HEK293 (cell line): ENCODE measurements at regions not wholly inside any gene's neighbourhood (a gene's known extent, or its start where the extent isn't known, plus 50 kb on each side); places are given as distances from the start of the nearest gene placed in this dataset.

Experiments
- CTCF ChIA-PET: fragments of 350-600 bp; formaldehyde crosslinking; extraction: SDS; loops from one replicate; lab custom pipeline; 2021; ENCODE audit warnings: antibody characterized with exemption; lab: Yijun Ruan, JAX
- POLR2A ChIA-PET: fragments of 300-600 bp; formaldehyde crosslinking; extraction: SDS; loops from one replicate; lab custom pipeline; 2020; ENCODE audit warnings: antibody characterized with exemption, inconsistent platforms; lab: Yijun Ruan, JAX
- H3K27ac ChIP-seq: fragments of 200-500 bp; sonication (Bioruptor generic); 2 replicates; pipeline ENCODE4 v1.5.1; 2014; ENCODE audit warnings: low read depth, low read length, control low read depth, inconsistent platforms; ENCODE audit errors: extremely low read depth
- H3K36me3 ChIP-seq, 2 experiments: fragments of 200-500 bp in 1 of 2; sonication (Bioruptor generic) in 1 of 2; 1 replicate in 1 of 2; 2 replicates in 1 of 2; pipeline ENCODE4 v1.5.1; 2014 to 2017; ENCODE audit warnings: inconsistent platforms in 2 of 2, low read length in 2 of 2; ENCODE audit not compliant: control insufficient read depth in 2 of 2, insufficient read depth in 1 of 2
- H3K4me1 ChIP-seq: fragments of 200-500 bp; sonication (Bioruptor generic); 2 replicates; pipeline ENCODE4 v1.5.1; 2014; ENCODE audit warnings: mild to moderate bottlenecking, low read length, inconsistent platforms; ENCODE audit not compliant: control insufficient read depth, insufficient read depth
- H3K4me3 ChIP-seq: 2 replicates; pipeline ENCODE4 v1.5.1; 2011; ENCODE audit warnings: low read depth, mild to moderate bottlenecking, control low read depth, low read length, moderate library complexity
- H3K9me3 ChIP-seq: fragments of 200-500 bp; sonication (Bioruptor generic); 2 replicates; pipeline ENCODE4 v1.5.1; 2014; ENCODE audit warnings: low read depth, low read length, inconsistent platforms; ENCODE audit not compliant: control insufficient read depth, insufficient read depth
- IKZF3 ChIP-seq: fragments of 450-650 bp; IDR thresholded peaks from 2 replicates; pipeline ENCODE4 v1.5.0; 2018; ENCODE audit warnings: missing biosample characterization, mild to moderate bottlenecking, missing genetic modification characterization, moderate library complexity
- KLF17 ChIP-seq: fragments of 450-650 bp; formaldehyde crosslinking; IDR thresholded peaks from 2 replicates; pipeline ENCODE4 v1.5.1; 2016; ENCODE audit warnings: missing biosample characterization, missing genetic modification characterization
- KLF9 ChIP-seq: fragments of 450-650 bp; formaldehyde crosslinking; IDR thresholded peaks from 2 replicates; pipeline ENCODE4 v1.5.1; 2016; ENCODE audit warnings: missing biosample characterization, missing genetic modification characterization, low read depth
- RBAK ChIP-seq: fragments of 450-650 bp; formaldehyde crosslinking; IDR thresholded peaks from 2 replicates; pipeline ENCODE4 v1.5.1; 2016; ENCODE audit warnings: missing biosample characterization, missing genetic modification characterization
- YY1 ChIP-seq: fragments of 450-650 bp; formaldehyde crosslinking; IDR thresholded peaks from 2 replicates; pipeline ENCODE4 v1.5.1; 2018; ENCODE audit warnings: missing biosample characterization, missing genetic modification characterization
- ZEB2 ChIP-seq: fragments of 450-650 bp; formaldehyde crosslinking; IDR thresholded peaks from 2 replicates; pipeline ENCODE4 v1.5.1; 2016; ENCODE audit warnings: missing biosample characterization, missing genetic modification characterization
- ZFP69B ChIP-seq: fragments of 450-650 bp; formaldehyde crosslinking; IDR thresholded peaks from 2 replicates; pipeline ENCODE4 v1.5.1; 2016; ENCODE audit warnings: missing biosample characterization, missing genetic modification characterization
- ZNF133 ChIP-seq: fragments of 450-650 bp; formaldehyde crosslinking; IDR thresholded peaks from 2 replicates; pipeline ENCODE4 v1.5.1; 2016; ENCODE audit warnings: missing biosample characterization, missing genetic modification characterization
- ZNF138 ChIP-seq: fragments of 450-650 bp; formaldehyde crosslinking; IDR thresholded peaks from 2 replicates; pipeline ENCODE4 v1.5.1; 2016; ENCODE audit warnings: missing biosample characterization, missing genetic modification characterization, borderline replicate concordance
- ZNF184 ChIP-seq: fragments of 450-650 bp; IDR thresholded peaks from 2 replicates; pipeline ENCODE4 v1.5.1; 2018; ENCODE audit warnings: missing biosample characterization, mild to moderate bottlenecking, missing genetic modification characterization
- ZNF19 ChIP-seq: fragments of 450-650 bp; formaldehyde crosslinking; IDR thresholded peaks from 2 replicates; pipeline ENCODE4; 2016; ENCODE audit warnings: missing biosample characterization, missing genetic modification characterization, low read depth
- ZNF2 ChIP-seq: fragments of 450-650 bp; formaldehyde crosslinking; IDR thresholded peaks from 2 replicates; pipeline ENCODE4 v1.5.1; 2016; ENCODE audit warnings: missing biosample characterization, missing genetic modification characterization
- ZNF239 ChIP-seq: fragments of 450-650 bp; formaldehyde crosslinking; IDR thresholded peaks from 2 replicates; pipeline ENCODE4 v1.5.1; 2016; ENCODE audit warnings: missing biosample characterization, missing genetic modification characterization
- ZNF423 ChIP-seq: fragments of 450-650 bp; formaldehyde crosslinking; IDR thresholded peaks from 2 replicates; pipeline ENCODE4 v1.5.1; 2016; ENCODE audit warnings: missing biosample characterization, missing genetic modification characterization
- ZNF488 ChIP-seq: fragments of 450-650 bp; formaldehyde crosslinking; IDR thresholded peaks from 2 replicates; pipeline ENCODE4 v1.5.1; 2016; ENCODE audit warnings: missing biosample characterization, missing genetic modification characterization
- ZNF544 ChIP-seq: fragments of 450-650 bp; formaldehyde crosslinking; IDR thresholded peaks from 2 replicates; pipeline ENCODE4 v1.5.0; 2017; ENCODE audit warnings: missing biosample characterization, missing genetic modification characterization
- ZNF654 ChIP-seq: fragments of 450-650 bp; formaldehyde crosslinking; IDR thresholded peaks from 2 replicates; pipeline ENCODE4 v1.5.1; 2016; ENCODE audit warnings: low read depth, missing biosample characterization, missing genetic modification characterization
- ZNF660 ChIP-seq: fragments of 450-650 bp; IDR thresholded peaks from 2 replicates; pipeline ENCODE4 v1.5.1; 2018; ENCODE audit warnings: missing biosample characterization, mild to moderate bottlenecking, missing genetic modification characterization
- ZNF777 ChIP-seq: fragments of 450-650 bp; formaldehyde crosslinking; IDR thresholded peaks from 2 replicates; pipeline ENCODE4 v1.5.1; 2017; ENCODE audit warnings: missing biosample characterization, missing genetic modification characterization, borderline replicate concordance
- TF ChIP-seq, protein P1 (sequence below): fragments of 450-650 bp; formaldehyde crosslinking; IDR thresholded peaks from 2 replicates; pipeline ENCODE4 v1.5.1; 2017; ENCODE audit warnings: missing biosample characterization, missing genetic modification characterization
- TF ChIP-seq, protein P2 (sequence below): fragments of 450-650 bp; IDR thresholded peaks from 2 replicates; pipeline ENCODE4 v1.5.1; 2018; ENCODE audit warnings: missing biosample characterization, missing genetic modification characterization
- TF ChIP-seq, protein P3 (sequence below): fragments of 450-650 bp; formaldehyde crosslinking; IDR thresholded peaks from 2 replicates; pipeline ENCODE4 v1.5.1; 2016; ENCODE audit warnings: missing biosample characterization, missing genetic modification characterization
- TF ChIP-seq, protein P4 (sequence below): fragments of 450-650 bp; formaldehyde crosslinking; IDR thresholded peaks from 2 replicates; pipeline ENCODE4 v1.5.1; 2016; ENCODE audit warnings: missing biosample characterization, missing genetic modification characterization
- TF ChIP-seq, protein P5 (sequence below): fragments of 450-650 bp; formaldehyde crosslinking; IDR thresholded peaks from 2 replicates; pipeline ENCODE4; 2016; ENCODE audit warnings: missing biosample characterization, missing genetic modification characterization

DNA sequence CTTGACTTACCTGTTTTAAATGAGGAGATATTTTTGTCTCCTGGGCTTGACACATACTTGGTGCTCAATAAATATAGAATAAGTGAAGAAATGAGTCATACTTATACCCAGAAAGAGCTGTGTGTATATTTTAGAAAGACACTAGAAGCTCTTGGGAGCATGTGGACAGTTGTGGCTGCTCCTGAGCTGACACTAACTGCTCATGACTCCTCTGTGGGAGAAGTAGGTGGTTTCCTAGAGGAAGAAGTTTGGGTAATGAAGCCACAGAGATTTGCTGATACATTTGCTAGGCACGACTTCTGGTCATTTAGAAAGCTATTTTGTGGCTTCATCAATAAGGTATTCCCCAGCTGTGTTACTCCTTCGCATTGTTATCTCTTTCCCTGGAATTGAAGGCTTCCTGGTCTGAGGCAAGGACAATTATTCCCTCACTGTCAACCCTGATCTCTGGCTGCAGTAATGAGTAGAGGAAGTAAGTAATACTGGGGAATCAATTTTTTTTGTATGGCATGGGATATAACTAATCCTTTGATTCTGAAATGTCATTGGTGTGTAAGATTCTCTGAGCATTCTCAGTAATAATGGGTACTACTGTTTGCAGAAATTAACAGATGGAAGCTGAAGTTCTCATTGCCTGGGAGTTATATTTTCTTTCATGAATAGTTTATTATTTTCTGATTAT is 79.6 kb upstream of the DCBLD2 start:
- ChIA-PET POLR2A (no interaction called here), CTCF (interaction anchor here (0.6 to 0.9 kb wide), 2 partner anchors 14 to 126 kb away, joined by 3 to 4 read pairs; no protein-coding TSS in a partner anchor)
- no peaks in the 10 kb centered on the region for H3K36me3 ChIP-seq
- H3K9me3 ChIP-seq = no peaks in the 10 kb centered on the region
- TF ChIP-seq RBAK (tag by site-specific recombination) (no peak), ZFP69B (tag by site-specific recombination) (no peak), ZNF777 (tag by site-specific recombination) (no peak), KLF9 (tag by site-specific recombination) (no peak), ZNF184 (tag by site-specific recombination) (no peak), ZNF423 (no peak), ZEB2 (tag by site-specific recombination) (no peak), ZNF138 (tag by site-specific recombination) (no peak), ZNF544 (tag by site-specific recombination) (no peak), ZNF19 (tag by site-specific recombination) (no peak), YY1 (tag by site-specific recombination) (no peak), IKZF3 (no peak)
- TF ChIP-seq, protein P1, sequence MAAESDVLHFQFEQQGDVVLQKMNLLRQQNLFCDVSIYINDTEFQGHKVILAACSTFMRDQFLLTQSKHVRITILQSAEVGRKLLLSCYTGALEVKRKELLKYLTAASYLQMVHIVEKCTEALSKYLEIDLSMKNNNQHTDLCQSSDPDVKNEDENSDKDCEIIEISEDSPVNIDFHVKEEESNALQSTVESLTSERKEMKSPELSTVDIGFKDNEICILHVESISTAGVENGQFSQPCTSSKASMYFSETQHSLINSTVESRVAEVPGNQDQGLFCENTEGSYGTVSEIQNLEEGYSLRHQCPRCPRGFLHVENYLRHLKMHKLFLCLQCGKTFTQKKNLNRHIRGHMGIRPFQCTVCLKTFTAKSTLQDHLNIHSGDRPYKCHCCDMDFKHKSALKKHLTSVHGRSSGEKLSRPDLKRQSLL = no peak
- TF ChIP-seq, protein P2, sequence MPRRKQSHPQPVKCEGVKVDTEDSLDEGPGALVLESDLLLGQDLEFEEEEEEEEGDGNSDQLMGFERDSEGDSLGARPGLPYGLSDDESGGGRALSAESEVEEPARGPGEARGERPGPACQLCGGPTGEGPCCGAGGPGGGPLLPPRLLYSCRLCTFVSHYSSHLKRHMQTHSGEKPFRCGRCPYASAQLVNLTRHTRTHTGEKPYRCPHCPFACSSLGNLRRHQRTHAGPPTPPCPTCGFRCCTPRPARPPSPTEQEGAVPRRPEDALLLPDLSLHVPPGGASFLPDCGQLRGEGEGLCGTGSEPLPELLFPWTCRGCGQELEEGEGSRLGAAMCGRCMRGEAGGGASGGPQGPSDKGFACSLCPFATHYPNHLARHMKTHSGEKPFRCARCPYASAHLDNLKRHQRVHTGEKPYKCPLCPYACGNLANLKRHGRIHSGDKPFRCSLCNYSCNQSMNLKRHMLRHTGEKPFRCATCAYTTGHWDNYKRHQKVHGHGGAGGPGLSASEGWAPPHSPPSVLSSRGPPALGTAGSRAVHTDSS (tag by site-specific recombination) = no peak
- TF ChIP-seq, protein P3, sequence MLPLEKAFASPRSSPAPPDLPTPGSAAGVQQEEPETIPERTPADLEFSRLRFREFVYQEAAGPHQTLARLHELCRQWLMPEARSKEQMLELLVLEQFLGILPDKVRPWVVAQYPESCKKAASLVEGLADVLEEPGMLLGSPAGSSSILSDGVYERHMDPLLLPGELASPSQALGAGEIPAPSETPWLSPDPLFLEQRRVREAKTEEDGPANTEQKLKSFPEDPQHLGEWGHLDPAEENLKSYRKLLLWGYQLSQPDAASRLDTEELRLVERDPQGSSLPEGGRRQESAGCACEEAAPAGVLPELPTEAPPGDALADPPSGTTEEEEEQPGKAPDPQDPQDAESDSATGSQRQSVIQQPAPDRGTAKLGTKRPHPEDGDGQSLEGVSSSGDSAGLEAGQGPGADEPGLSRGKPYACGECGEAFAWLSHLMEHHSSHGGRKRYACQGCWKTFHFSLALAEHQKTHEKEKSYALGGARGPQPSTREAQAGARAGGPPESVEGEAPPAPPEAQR (tag by site-specific recombination) = no peak
- H3K4me3 ChIP-seq = no peak overlapping the region
- no peak overlapping the region for H3K27ac ChIP-seq
- H3K4me1 ChIP-seq = no peaks in the 10 kb centered on the region; the same call in 1 of the 2 replicates

DNA sequence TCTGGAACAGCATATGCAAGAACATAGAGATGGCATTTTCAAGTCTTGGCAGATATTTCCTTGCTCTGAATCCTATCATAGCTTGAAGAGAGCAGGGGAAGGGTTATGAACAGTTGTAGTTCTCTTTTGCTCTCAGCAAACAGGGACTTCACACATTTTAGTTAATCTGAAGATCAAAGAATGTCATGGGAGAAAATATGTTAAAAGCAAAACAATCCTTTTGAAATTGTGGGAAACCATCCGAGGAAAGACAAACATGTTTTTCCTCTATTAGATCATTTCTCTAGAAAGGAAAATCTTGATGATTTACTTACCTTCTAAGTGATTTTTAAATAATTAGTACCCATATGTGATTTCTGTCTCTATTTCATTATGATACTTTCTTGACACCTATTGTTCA is 77.8 kb upstream of the DCBLD2 start:
- no peaks in the 10 kb centered on the region for H3K4me1 ChIP-seq
- no peaks in the 10 kb centered on the region for H3K36me3 ChIP-seq
- ChIA-PET CTCF (no interaction called here), POLR2A (no interaction called here)
- H3K9me3 ChIP-seq = no peaks in the 10 kb centered on the region
- H3K4me3 ChIP-seq = no peak overlapping the region
- no peak overlapping the region for H3K27ac ChIP-seq
- TF ChIP-seq KLF17 = no peak
- TF ChIP-seq ZNF654 = no peak
- TF ChIP-seq ZNF133 (tag by site-specific recombination) = no peak
- TF ChIP-seq, protein P4, sequence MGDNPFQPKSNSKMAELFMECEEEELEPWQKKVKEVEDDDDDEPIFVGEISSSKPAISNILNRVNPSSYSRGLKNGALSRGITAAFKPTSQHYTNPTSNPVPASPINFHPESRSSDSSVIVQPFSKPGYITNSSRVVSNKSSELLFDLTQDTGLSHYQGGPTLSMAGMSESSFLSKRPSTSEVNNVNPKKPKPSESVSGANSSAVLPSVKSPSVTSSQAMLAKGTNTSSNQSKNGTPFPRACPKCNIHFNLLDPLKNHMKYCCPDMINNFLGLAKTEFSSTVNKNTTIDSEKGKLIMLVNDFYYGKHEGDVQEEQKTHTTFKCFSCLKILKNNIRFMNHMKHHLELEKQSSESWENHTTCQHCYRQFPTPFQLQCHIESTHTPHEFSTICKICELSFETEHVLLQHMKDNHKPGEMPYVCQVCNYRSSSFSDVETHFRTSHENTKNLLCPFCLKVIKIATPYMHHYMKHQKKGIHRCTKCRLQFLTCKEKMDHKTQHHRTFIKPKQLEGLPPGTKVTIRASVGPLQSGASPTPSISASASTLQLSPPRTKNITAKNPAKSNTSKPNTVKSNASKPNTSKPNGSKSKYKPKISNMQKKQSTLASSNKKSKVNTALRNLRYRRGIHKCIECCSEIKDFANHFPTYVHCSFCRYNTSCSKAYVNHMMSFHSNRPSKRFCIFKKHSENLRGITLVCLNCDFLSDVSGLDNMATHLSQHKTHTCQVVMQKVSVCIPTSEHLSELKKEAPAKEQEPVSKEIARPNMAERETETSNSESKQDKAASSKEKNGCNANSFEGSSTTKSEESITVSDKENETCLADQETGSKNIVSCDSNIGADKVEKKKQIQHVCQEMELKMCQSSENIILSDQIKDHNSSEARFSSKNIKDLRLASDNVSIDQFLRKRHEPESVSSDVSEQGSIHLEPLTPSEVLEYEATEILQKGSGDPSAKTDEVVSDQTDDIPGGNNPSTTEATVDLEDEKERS (tag by site-specific recombination) = no peak
- no peak for TF ChIP-seq ZNF239
- no peak for TF ChIP-seq ZNF660 (tag by site-specific recombination)
- TF ChIP-seq, protein P5, sequence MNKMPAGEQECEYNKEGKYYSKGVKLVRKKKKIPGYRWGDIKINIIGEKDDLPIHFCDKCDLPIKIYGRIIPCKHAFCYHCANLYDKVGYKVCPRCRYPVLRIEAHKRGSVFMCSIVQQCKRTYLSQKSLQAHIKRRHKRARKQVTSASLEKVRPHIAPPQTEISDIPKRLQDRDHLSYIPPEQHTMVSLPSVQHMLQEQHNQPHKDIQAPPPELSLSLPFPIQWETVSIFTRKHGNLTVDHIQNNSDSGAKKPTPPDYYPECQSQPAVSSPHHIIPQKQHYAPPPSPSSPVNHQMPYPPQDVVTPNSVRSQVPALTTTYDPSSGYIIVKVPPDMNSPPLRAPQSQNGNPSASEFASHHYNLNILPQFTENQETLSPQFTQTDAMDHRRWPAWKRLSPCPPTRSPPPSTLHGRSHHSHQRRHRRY = no peak
- TF ChIP-seq ZNF2 = no peak
- TF ChIP-seq, protein P3 (tag by site-specific recombination) = no peak
- no peak for TF ChIP-seq ZNF488 (tag by site-specific recombination)
